ENCODE measurements at regions not wholly inside any gene's neighbourhood (a gene's known extent, or its start where the extent isn't known, plus 50 kb on each side); places are given as distances from the start of the nearest gene placed in this dataset.

DNA sequence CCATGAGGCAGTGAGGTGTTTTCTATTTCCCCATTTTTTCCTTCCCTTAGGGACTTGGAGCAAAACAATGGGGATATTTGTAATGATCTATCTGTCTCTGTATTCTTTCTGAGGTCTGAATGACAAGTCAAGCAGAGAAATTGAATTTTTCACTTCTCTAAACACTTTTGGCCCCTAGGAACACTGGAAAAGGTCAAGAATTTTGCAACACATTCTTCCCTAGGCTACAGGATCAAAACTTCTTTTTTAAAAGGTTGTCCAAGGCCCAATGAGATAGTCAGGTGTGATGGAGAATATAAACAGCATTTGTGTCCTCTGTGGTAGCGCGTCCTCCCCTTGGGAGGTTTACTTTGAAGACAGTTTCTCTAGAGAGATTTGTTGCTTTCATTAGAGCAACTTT is 620.5 kb downstream of the TLR4 start:
- no peak for TF ChIP-seq BACH2 (CRISPR knock-in tag; IDR thresholded peaks at IDR 0.05; ENCODE audit: borderline replicate concordance)
- no peak for TF ChIP-seq ARNTL (CRISPR knock-in tag; IDR thresholded peaks at IDR 0.05; ENCODE audit: borderline replicate concordance, low read depth)
- TF ChIP-seq ESRRG (CRISPR knock-in tag; IDR thresholded peaks at IDR 0.05) = no peak
- TF ChIP-seq ZFP30 (CRISPR knock-in tag; IDR thresholded peaks at IDR 0.05) = no peak
